ENCODE measurements at regions not wholly inside any gene's neighbourhood (a gene's known extent, or its start where the extent isn't known, plus 50 kb on each side); places are given as distances from the start of the nearest gene placed in this dataset.

GRCh38 chr11:112790286-112790685, 170.9 kb upstream of the NCAM1 start:
- Mint-ChIP-seq H3K4me3 (ENCODE audit: unreplicated experiment) (no peak overlapping the region), H3K27me3 (ENCODE audit: low read depth) (peaks cover 2% of the 10 kb centered on the region), H3K4me1 (ENCODE audit: low read depth) (peaks cover 4% of the 10 kb centered on the region), H3K27ac (ENCODE audit: unreplicated experiment) (no peak overlapping the region), H3K36me3 (ENCODE audit: low read depth) (no peaks in the 10 kb centered on the region), H3K9me3 (ENCODE audit: low read depth) (no peaks in the 10 kb centered on the region)
- DNase-seq (ENCODE audit: low spot score), result no peak
- TF ChIP-seq, protein P1, sequence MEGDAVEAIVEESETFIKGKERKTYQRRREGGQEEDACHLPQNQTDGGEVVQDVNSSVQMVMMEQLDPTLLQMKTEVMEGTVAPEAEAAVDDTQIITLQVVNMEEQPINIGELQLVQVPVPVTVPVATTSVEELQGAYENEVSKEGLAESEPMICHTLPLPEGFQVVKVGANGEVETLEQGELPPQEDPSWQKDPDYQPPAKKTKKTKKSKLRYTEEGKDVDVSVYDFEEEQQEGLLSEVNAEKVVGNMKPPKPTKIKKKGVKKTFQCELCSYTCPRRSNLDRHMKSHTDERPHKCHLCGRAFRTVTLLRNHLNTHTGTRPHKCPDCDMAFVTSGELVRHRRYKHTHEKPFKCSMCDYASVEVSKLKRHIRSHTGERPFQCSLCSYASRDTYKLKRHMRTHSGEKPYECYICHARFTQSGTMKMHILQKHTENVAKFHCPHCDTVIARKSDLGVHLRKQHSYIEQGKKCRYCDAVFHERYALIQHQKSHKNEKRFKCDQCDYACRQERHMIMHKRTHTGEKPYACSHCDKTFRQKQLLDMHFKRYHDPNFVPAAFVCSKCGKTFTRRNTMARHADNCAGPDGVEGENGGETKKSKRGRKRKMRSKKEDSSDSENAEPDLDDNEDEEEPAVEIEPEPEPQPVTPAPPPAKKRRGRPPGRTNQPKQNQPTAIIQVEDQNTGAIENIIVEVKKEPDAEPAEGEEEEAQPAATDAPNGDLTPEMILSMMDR (IDR thresholded peaks at IDR 0.05), result no peak

GRCh38 chr11:112792070-112792469, 169.2 kb upstream of the NCAM1 start:
- Mint-ChIP-seq H3K4me3 (ENCODE audit: unreplicated experiment) (no peak overlapping the region), H3K9me3 (ENCODE audit: low read depth) (no peaks in the 10 kb centered on the region), H3K36me3 (ENCODE audit: low read depth) (no peaks in the 10 kb centered on the region), H3K27me3 (ENCODE audit: low read depth) (peaks cover 2% of the 10 kb centered on the region), H3K27ac (ENCODE audit: unreplicated experiment) (no peak overlapping the region), H3K4me1 (ENCODE audit: low read depth) (peaks cover 4% of the 10 kb centered on the region)
- TF ChIP-seq, protein P1 (IDR thresholded peaks at IDR 0.05), result no peak
- no peak for DNase-seq (ENCODE audit: low spot score)

GRCh38 chr11:112793416-112793815, 167.8 kb upstream of the NCAM1 start:
- H3K4me3 Mint-ChIP-seq (ENCODE audit: unreplicated experiment), result no peak overlapping the region
- H3K27ac Mint-ChIP-seq (ENCODE audit: unreplicated experiment), result no peak overlapping the region

GRCh38 chr11:112794331-112794846, 166.8 kb upstream of the NCAM1 start:
- H3K9me3 Mint-ChIP-seq (ENCODE audit: low read depth), result no peaks in the 10 kb centered on the region
- peaks cover 4% of the 10 kb centered on the region for H3K4me1 Mint-ChIP-seq (ENCODE audit: low read depth)
- TF ChIP-seq, protein P1 (IDR thresholded peaks at IDR 0.05), result no peak
- H3K36me3 Mint-ChIP-seq (ENCODE audit: low read depth), result no peaks in the 10 kb centered on the region
- H3K27me3 Mint-ChIP-seq (ENCODE audit: low read depth), result peaks cover 2% of the 10 kb centered on the region
- no peak overlapping the region for H3K4me3 Mint-ChIP-seq (ENCODE audit: unreplicated experiment)
- H3K27ac Mint-ChIP-seq (ENCODE audit: unreplicated experiment), result no peak overlapping the region
- DNase-seq (ENCODE audit: low spot score), result no peak

More at GRCh38 chr11:112793416-112793815, 167.8 kb upstream of the NCAM1 start:
- Mint-ChIP-seq H3K9me3 (ENCODE audit: low read depth) (no peaks in the 10 kb centered on the region), H3K27me3 (ENCODE audit: low read depth) (peaks cover 2% of the 10 kb centered on the region), H3K4me1 (ENCODE audit: low read depth) (peaks cover 4% of the 10 kb centered on the region), H3K36me3 (ENCODE audit: low read depth) (no peaks in the 10 kb centered on the region)
- DNase-seq (ENCODE audit: low spot score), result no peak
- TF ChIP-seq, protein P1 (IDR thresholded peaks at IDR 0.05), result no peak

DNA sequence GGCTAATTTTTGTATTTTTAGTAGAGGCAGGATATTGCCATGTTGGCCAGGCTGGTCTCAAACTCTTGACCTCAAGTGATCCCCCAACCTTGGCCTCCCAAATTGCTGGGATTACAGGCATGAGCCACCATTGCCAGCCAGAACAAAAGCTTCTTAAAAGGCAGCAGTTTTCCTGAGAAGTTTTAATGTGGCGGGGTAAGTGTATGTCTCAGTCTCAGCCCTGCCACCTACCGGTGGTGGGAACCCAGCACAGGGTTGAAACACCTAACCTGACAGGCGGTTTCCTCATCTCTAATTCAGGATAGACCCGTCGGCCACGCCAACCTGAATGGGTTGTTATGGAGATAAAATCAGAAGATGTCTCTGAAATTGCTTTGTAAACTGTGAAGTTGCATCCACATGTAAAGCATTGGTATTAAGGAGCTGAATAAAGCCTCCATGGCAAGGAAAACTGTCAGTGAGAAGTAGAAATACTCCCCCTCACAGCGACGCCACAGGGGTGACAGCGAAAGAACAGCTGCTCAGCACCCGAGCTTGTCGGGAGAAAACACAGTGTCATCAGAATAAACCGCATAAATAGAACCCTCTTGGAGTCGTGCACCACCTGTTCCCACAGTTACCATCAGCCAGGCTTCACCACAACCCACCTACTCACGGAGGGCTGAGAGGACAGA, 165.9 kb upstream of the NCAM1 start:
- peaks cover 2% of the 10 kb centered on the region for H3K27me3 Mint-ChIP-seq (ENCODE audit: low read depth)
- no peak overlapping the region for H3K27ac Mint-ChIP-seq (ENCODE audit: unreplicated experiment)
- no peak for DNase-seq (ENCODE audit: low spot score)
- TF ChIP-seq, protein P1 (IDR thresholded peaks at IDR 0.05), result peak; percentile 78
- H3K4me1 Mint-ChIP-seq (ENCODE audit: low read depth), result peaks cover 4% of the 10 kb centered on the region
- H3K36me3 Mint-ChIP-seq (ENCODE audit: low read depth), result no peaks in the 10 kb centered on the region
- no peak overlapping the region for H3K4me3 Mint-ChIP-seq (ENCODE audit: unreplicated experiment)
- H3K9me3 Mint-ChIP-seq (ENCODE audit: low read depth), result no peaks in the 10 kb centered on the region

Measured in chondrocyte (in vitro differentiated cells).